ENCODE measurements at regions not wholly inside any gene's neighbourhood (a gene's known extent, or its start where the extent isn't known, plus 50 kb on each side); places are given as distances from the start of the nearest gene placed in this dataset.
"Not testable (repeated sequence)": the region's sequence is repeated elsewhere in the genome, so short reads cannot be mapped to it uniquely, and the experiment has no call there.

DNA sequence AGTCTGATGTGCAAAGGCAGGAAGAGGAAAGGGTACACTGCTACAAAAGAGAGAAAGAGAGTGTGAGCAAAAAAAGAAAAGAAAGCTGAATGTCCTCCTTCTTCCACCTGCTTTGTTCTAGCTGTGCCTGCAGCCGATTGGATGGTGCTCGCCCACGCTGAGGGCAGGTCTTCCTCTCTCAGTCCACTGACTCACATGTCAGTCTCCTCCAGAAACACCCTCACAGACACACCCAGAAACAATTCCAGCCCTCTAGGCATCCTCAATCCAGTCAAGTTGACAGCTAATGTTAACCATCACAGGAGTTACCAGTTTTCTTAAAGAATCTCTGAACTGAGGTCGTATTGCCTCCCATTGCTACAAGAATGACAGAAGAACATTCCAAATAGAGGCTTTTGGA is 411.9 kb upstream of the SASH1 start:
- DNase-seq = no peak

DNA sequence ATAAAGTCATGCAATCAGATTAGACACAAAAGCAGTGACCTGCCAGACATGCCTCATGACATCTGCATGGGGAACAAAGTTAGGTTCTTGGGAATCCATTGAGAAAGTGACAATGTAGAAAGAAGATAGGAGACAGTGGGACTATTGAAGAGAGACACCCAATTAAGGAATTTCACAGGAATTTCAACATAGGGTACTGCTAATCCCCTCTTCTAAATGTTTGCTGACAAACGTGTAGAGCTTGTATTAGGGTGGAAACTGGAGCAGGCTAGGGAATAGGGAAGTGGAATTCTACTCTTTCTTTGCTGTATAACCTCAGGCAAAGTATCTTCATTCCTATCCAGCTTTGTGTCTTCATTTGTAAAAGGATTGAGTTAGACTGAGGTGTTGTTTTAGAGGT is 409.4 kb upstream of the SASH1 start:
- DNase-seq = no peak

DNA sequence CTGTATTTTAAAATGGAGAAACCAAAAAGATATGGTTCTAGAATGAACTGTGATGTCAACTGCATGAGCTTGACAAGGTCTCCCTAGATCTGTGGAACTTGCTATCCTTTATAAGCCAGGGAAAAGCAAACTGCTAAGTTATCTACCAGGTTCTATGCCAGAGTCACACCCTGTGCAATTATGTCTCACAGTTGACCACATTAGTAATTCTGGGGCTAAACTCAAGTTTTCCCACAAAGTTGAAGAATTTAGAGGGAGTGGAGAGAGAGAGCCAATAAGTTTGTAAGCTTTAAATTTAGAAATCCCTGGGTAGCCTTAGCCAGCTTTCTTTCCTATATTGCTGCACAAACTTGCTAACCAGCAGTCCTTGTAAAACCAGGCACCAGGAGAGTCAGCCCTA is 407.0 kb upstream of the SASH1 start:
- no peak for DNase-seq

DNA sequence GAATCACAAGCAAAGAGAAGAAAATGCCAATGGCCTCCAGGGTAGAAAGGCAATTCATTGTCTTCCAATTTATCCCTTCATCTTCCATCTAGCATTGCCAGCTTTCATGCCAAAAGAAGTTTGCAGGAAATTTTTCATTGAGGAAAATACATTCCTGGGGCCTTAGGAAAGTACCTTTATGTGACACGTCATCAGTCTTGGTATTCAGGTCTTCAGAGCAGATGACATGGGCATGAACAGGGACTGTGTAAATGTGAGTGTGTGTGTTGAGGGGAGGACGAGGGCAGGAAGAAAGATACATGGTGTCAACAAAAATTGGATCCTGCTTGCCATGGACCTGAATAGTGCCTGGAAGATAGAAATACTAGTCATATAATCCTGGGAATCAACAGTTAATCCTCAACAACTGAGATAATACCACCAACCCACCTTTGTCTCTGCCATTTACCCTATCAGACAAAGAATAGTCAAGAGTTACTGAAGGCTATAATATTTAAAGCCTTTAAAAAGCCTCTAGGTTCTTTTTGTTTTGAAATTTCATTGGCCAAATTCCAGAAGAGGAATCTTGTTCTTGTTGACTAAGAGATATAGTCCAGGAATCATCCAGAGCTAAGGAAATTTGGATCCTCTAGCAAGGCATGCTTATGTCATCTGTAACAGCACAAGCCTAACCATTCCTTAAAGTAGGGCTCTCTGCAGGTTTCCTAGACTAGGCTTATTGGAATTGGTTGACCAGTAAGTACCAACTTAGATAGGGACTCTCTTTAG is 405.8 kb upstream of the SASH1 start:
- DNase-seq = no peak

- no peak for DNase-seq
These were observed 401.5 kb upstream of the SASH1 start for GRCh38 chr6:147941143-147941542.

DNA sequence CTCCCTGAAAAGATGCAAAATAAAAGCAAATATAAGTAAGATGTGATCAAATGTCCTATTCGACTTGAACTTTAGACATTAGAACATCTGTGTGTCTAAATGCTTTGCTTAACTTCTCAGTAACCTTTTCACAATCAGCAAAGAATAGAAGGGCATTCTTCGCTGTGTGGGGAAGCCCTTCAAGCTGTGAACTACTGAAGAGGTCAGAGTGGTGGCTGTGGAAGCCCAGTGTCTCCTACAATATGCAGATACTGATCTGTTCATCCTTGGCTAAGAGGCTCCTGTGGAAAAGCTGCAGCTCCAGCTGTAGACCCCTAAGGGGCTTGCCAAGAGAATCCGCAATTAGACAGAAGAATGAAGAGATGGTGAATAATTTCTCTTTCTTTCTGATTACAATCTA is 400.3 kb upstream of the SASH1 start:
- no peak for DNase-seq

DNA sequence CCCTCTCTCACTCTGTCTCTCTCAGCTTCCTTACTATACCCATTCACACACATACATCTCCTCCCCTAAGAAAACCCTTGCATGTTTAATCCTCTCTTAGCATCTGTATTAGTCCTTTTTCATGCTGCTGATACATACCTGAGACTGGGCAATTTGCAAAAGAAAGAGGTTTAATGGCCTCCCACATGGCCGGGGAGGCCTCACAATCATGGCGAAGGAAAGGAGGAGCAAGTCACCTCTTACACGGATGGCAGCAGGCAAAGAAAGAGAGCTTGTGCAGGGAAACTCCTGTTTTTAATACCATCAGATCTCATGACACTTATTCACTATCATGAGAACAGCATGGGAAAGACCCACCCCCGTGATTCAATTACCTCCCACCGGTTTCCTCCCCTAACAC is 398.5 kb upstream of the SASH1 start:
- no peak for DNase-seq

DNA sequence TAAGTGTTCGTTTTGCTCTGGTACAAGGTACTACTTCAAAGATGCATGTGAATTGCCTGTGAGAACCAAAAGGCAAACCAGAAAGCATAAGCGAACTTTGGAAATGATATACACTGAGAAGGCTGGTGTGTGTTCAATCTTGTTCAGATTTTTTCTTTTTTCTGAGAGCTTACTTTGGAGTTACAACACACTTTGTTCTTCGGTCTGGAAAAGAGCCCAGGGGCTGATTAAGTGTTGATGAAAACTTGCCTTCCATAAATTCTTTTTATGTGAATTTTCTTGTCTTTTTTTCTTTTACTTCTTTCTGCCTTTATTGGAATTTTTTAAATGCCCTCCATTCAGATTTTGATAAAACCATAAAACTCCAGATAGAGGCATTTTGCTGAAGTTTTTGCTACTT is 395.1 kb upstream of the SASH1 start:
- no peak for DNase-seq

GRCh38 chr6:147949981-147950622 is 392.5 kb upstream of the SASH1 start:
- DNase-seq = no peak

- no peak for DNase-seq
These were observed 392.0 kb upstream of the SASH1 start for GRCh38 chr6:147950623-147950987.

DNA sequence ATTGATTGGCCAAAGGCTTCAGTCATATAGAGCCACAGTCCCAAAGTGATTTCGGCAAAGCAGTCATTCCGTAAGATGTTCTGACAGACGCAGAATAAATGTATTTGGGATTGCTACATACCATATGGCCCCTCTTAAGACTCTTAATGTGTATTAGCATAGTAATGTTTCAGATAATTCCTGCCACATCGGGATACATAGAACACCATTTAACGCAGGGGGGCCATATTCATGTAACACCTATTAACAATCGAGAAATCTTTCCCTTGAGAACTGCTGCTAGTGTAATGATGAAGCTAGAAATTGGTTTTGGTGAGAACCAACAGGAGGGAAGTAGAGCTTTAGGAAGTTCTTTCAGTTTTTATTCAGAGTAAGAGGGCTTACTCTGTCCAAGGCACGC is 390.9 kb upstream of the SASH1 start:
- no peak for DNase-seq

- no peak for DNase-seq
These were observed 387.7 kb upstream of the SASH1 start for GRCh38 chr6:147954938-147955337.

- DNase-seq = no peak
These were observed 384.0 kb upstream of the SASH1 start for GRCh38 chr6:147958683-147959082.

- no peak for DNase-seq
These were observed 381.0 kb upstream of the SASH1 start for GRCh38 chr6:147961481-147962141.

- not testable (repeated sequence) for DNase-seq
These were observed 377.2 kb upstream of the SASH1 start for GRCh38 chr6:147965448-147965847.

- no peak for DNase-seq
These were observed 371.7 kb upstream of the SASH1 start for GRCh38 chr6:147970970-147971369.

DNA sequence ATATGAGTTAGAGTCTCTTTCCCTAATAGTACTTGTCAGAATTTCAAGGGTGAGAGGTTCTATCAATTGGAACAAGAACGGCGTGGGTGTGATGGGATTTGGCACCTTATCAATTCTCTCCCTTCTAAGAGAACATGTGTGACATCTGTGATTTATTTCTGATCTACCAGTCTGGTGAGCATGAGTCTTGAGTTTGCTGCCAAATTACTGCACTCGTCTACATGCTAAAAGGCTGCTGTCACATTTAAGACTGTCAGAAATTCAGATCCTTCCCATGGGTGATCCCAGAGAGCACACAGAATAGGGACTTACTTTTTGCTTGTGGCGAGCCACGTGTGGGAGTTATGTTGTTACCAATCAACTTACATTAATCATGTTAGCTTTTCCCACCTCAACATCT is 370.2 kb upstream of the SASH1 start:
- DNase-seq = no peak

DNA sequence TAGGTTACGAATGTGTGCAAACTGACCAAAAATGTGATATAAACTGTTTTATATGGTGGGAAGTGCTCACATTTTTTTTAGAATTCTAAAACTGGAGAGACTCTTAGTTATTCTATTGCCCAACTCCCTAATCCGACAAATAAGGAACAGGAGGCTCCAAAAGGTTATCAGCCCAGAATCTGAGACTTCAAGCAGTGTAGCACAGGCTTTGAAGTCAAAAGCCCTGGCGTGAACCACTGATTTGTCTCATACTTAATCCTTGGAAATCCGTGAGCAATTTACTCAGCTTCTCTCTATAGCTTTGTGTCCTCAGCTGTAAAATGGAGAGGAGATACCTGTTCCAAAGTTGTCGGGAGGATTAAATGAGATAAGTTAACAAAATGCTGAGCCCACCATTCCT is 368.8 kb upstream of the SASH1 start:
- no peak for DNase-seq

- no peak for DNase-seq
These were observed 368.3 kb upstream of the SASH1 start for GRCh38 chr6:147974376-147974775.

- DNase-seq = no peak
These were observed 364.7 kb upstream of the SASH1 start for GRCh38 chr6:147977851-147978465.

GRCh38 chr6:147979966-147980365 is 362.7 kb upstream of the SASH1 start:
- DNase-seq = no peak

GRCh38 chr6:147983581-147984366 is 358.9 kb upstream of the SASH1 start:
- DNase-seq = no peak

DNA sequence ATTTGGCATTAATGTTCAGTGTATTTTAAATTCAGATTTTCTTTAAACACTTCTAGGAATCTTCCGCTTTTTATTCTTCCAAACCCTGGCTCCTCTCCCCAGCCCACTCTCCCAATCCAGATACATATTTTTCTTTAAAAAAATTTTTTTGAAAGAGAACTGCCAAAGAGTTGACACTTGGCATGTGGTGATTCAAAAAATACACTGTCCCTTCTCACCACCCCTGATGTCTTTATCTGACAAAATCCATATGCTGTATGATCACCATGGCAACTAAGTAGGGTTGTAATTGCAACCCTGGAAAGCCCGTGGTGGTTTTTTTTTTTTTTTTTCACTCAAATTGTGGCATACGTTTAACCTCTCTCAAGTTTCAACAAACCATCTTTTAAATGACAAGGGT is 355.8 kb upstream of the SASH1 start:
- DNase-seq = no peak
